ENCODE measurements at regions not wholly inside any gene's neighbourhood (a gene's known extent, or its start where the extent isn't known, plus 50 kb on each side); places are given as distances from the start of the nearest gene placed in this dataset.

GRCh38 chr13:107233541-107233940 is 665.6 kb upstream of the ARGLU1 start:
- H3K4me3 ChIP-seq (ENCODE audit: low read depth, low read length), result no peak overlapping the region
- DNase-seq (ENCODE audit: low read depth), result no peak
- in situ Hi-C loops (cut with HindIII; ENCODE audit: low sequenced_read_pairs), result no loop called here
- no peak for TF ChIP-seq CTCF (IDR thresholded peaks at IDR 0.05; ENCODE audit: low read depth, low read length, missing control alignments)

- no peak overlapping the region for H3K4me3 ChIP-seq (ENCODE audit: low read depth, low read length)
- TF ChIP-seq CTCF (IDR thresholded peaks at IDR 0.05; ENCODE audit: low read depth, low read length, missing control alignments), result no peak
- in situ Hi-C loops (cut with HindIII; ENCODE audit: low sequenced_read_pairs), result no loop called here
- no peak for DNase-seq (ENCODE audit: low read depth)
These were observed 664.0 kb upstream of the ARGLU1 start for GRCh38 chr13:107231944-107232343.

GRCh38 chr13:107223867-107224266 is 655.9 kb upstream of the ARGLU1 start:
- TF ChIP-seq CTCF (IDR thresholded peaks at IDR 0.05; ENCODE audit: low read depth, low read length, missing control alignments), result no peak
- no peak for DNase-seq (ENCODE audit: low read depth)
- in situ Hi-C loops (cut with HindIII; ENCODE audit: low sequenced_read_pairs), result no loop called here
- H3K4me3 ChIP-seq (ENCODE audit: low read depth, low read length), result no peak overlapping the region

GRCh38 chr13:107222597-107222996 is 654.7 kb upstream of the ARGLU1 start:
- no peak for TF ChIP-seq CTCF (IDR thresholded peaks at IDR 0.05; ENCODE audit: low read depth, low read length, missing control alignments)
- no peak overlapping the region for H3K4me3 ChIP-seq (ENCODE audit: low read depth, low read length)
- in situ Hi-C loops (cut with HindIII; ENCODE audit: low sequenced_read_pairs), result no loop called here
- DNase-seq (ENCODE audit: low read depth), result no peak

- no peak for TF ChIP-seq CTCF (IDR thresholded peaks at IDR 0.05; ENCODE audit: low read depth, low read length, missing control alignments)
- in situ Hi-C loops (cut with HindIII; ENCODE audit: low sequenced_read_pairs), result no loop called here
- DNase-seq (ENCODE audit: low read depth), result no peak
- H3K4me3 ChIP-seq (ENCODE audit: low read depth, low read length), result no peak overlapping the region
These were observed 652.3 kb upstream of the ARGLU1 start for GRCh38 chr13:107220245-107220644.

- no peak for TF ChIP-seq CTCF (IDR thresholded peaks at IDR 0.05; ENCODE audit: low read depth, low read length, missing control alignments)
- DNase-seq (ENCODE audit: low read depth), result no peak
- in situ Hi-C loops (cut with HindIII; ENCODE audit: low sequenced_read_pairs), result no loop called here
- no peak overlapping the region for H3K4me3 ChIP-seq (ENCODE audit: low read depth, low read length)
These were observed 649.3 kb upstream of the ARGLU1 start for GRCh38 chr13:107217251-107217650.

Data from astrocyte of the cerebellum (primary cell).